GM12878 (cell line): ENCODE measurements at regions not wholly inside any gene's neighbourhood (a gene's known extent, or its start where the extent isn't known, plus 50 kb on each side); places are given as distances from the start of the nearest gene placed in this dataset.

Source experiments
- ATAC-seq: fragments of 200-7000 bp; cut with Tn5 transposase; 3 replicates; pipeline ENCODE4 v1.9.1; 2020; ENCODE audit warnings: mild to moderate bottlenecking, moderate library complexity
- BruUV-seq: library from RNA; stranded (reverse); fragments of 400-500 nt; replicated peaks from 2 replicates; lab custom pipeline; 2021; lab: Mats Ljungman, UMichigan
- CTCF ChIA-PET: fragments of 300-600 bp; sonication (Branson Sonifier 250); formaldehyde crosslinking; extraction: SDS; loops from one replicate; lab custom pipeline; 2021; ENCODE audit warnings: inconsistent platforms; lab: Yijun Ruan, JAX
- POLR2A ChIA-PET: fragments of 350-600 bp; formaldehyde crosslinking; extraction: SDS; loops from one replicate; lab custom pipeline; 2021; ENCODE audit warnings: inconsistent platforms; lab: Charles Lee
- RAD21 ChIA-PET: fragments of 300-600 bp; sonication (Branson Sonifier 250); formaldehyde crosslinking; loops from one replicate; lab custom pipeline; 2023; ENCODE audit warnings: antibody characterized with exemption; ENCODE audit not compliant: unreplicated experiment; lab: Charles Lee
- SMC1A ChIA-PET: fragments of 300-600 bp; sonication (Branson Sonifier 250); formaldehyde crosslinking; loops from one replicate; lab custom pipeline; 2023; ENCODE audit not compliant: unreplicated experiment, uncharacterized antibody; lab: Charles Lee
- DNase-seq: peaks from one replicate; pipeline ENCODE4 v3.0.0-alpha.2; 2011; ENCODE audit warnings: low read depth, low spot score
- FAIRE-seq: peaks from 3 replicates; lab custom pipeline; 2011; peaks lifted over from hg19 to GRCh38; lab: Jason Lieb, UNC
- H2AFZ ChIP-seq: 2 replicates; pipeline ENCODE4 v1.6.0; 2011; ENCODE audit warnings: low read depth, low read length, control low read depth; ENCODE audit not compliant: control insufficient read depth
- H3K27ac ChIP-seq: 2 replicates; pipeline ENCODE4 v1.5.1; 2011; ENCODE audit warnings: control low read depth; ENCODE audit not compliant: control insufficient read depth, insufficient read depth
- H3K27me3 ChIP-seq, 2 experiments: replicated peaks in 1 of 2; 2 replicates each; pipeline versions ENCODE4 v1.6.0 to v1.6.1; 2011; ENCODE audit warnings: low read length in 1 of 2; ENCODE audit not compliant: control insufficient read depth in 2 of 2, insufficient read depth in 2 of 2
- H3K36me3 ChIP-seq, 2 experiments: 2 replicates each; pipeline ENCODE4 v1.5.1; 2011; ENCODE audit warnings: low read length in 1 of 2; ENCODE audit not compliant: control insufficient read depth in 2 of 2, insufficient read depth in 2 of 2
- H3K4me1 ChIP-seq: 2 replicates; pipeline ENCODE4 v1.6.1; 2011; ENCODE audit warnings: mild to moderate bottlenecking, low read length, moderate library complexity, mixed read lengths; ENCODE audit not compliant: control insufficient read depth, insufficient read depth
- H3K4me2 ChIP-seq: 2 replicates; pipeline ENCODE4 v1.6.0; 2011; ENCODE audit warnings: control low read depth; ENCODE audit not compliant: control insufficient read depth, insufficient read depth
- H3K4me3 ChIP-seq: fragments of 200-600 bp; sonication (generic); 2 replicates; pipeline ENCODE4 v1.5.1; 2016
- H3K79me2 ChIP-seq: 2 replicates; pipeline ENCODE4 v1.6.0; 2011; ENCODE audit warnings: low read length; ENCODE audit not compliant: control insufficient read depth, insufficient read depth
- H3K9ac ChIP-seq: 2 replicates; pipeline ENCODE4 v1.8.0; 2011; ENCODE audit warnings: low read length, control low read depth, mixed read lengths; ENCODE audit not compliant: control insufficient read depth, insufficient read depth
- H3K9me3 ChIP-seq: replicated peaks from 3 replicates; pipeline ENCODE4 v1.5.1; 2011; ENCODE audit warnings: mild to moderate bottlenecking, low read length; ENCODE audit not compliant: control insufficient read depth, insufficient read depth
- H4K20me1 ChIP-seq: 2 replicates; pipeline ENCODE4 v1.6.0; 2011; ENCODE audit not compliant: control insufficient read depth, insufficient read depth
- BMI1 ChIP-seq: fragments of 450-650 bp; IDR thresholded peaks from 2 replicates; pipeline ENCODE4 v1.6.1; 2016; ENCODE audit warnings: mild to moderate bottlenecking, moderate library complexity, borderline replicate concordance
- CREB1 ChIP-seq: IDR thresholded peaks from 2 replicates; pipeline ENCODE4 v1.6.1; 2012; ENCODE audit warnings: low read depth, mild to moderate bottlenecking, inconsistent platforms
- GABPA ChIP-seq: IDR thresholded peaks from 2 replicates; pipeline ENCODE4 v1.6.1; 2014; ENCODE audit warnings: antibody characterized with exemption, low read depth, mild to moderate bottlenecking, inconsistent platforms
- JUNB ChIP-seq: IDR thresholded peaks from 2 replicates; pipeline ENCODE4 v1.6.1; 2016; ENCODE audit warnings: antibody characterized with exemption, mild to moderate bottlenecking
- MYC ChIP-seq: IDR thresholded peaks from 2 replicates; pipeline ENCODE4 v1.6.1; 2011; ENCODE audit warnings: mild to moderate bottlenecking, low read length, moderate library complexity, inconsistent platforms; ENCODE audit not compliant: insufficient read depth, insufficient replicate concordance, insufficient read length, severe bottlenecking
- NR2F1 ChIP-seq: fragments of 450-650 bp; conservative IDR thresholded peaks from 2 replicates; pipeline ENCODE4 v1.6.1; 2017; ENCODE audit warnings: mild to moderate bottlenecking
- SIX5 ChIP-seq: IDR thresholded peaks from 2 replicates; pipeline ENCODE4 v1.6.1; 2011; ENCODE audit warnings: mild to moderate bottlenecking, low read depth, low read length, moderate library complexity; ENCODE audit not compliant: severe bottlenecking
- SMAD1 ChIP-seq: fragments of 450-650 bp; IDR thresholded peaks from 2 replicates; pipeline ENCODE4 v1.6.1; 2018; ENCODE audit warnings: mild to moderate bottlenecking, low read depth; ENCODE audit not compliant: partially characterized antibody
- SMC3 ChIP-seq: IDR thresholded peaks from 2 replicates; pipeline ENCODE4 v1.6.1; 2011; ENCODE audit warnings: low read length, improper control_type of control experiment, borderline replicate concordance
- SPI1 ChIP-seq: IDR thresholded peaks from 2 replicates; pipeline ENCODE4 v1.6.1; 2011; ENCODE audit warnings: low read depth, mild to moderate bottlenecking, low read length, moderate library complexity, borderline replicate concordance; ENCODE audit not compliant: insufficient read depth
- STAT3 ChIP-seq: IDR thresholded peaks from 2 replicates; pipeline ENCODE4 v1.6.1; 2011; ENCODE audit warnings: low read depth, low read length, improper control_type of control experiment
- TAF1 ChIP-seq: IDR thresholded peaks from 2 replicates; pipeline ENCODE4 v1.6.1; 2011; ENCODE audit warnings: mild to moderate bottlenecking, low read depth, low read length, borderline replicate concordance
- WGBS: methylation state at CpG from one replicate; pipeline ENCODE4 v1.1.6; 2016; ENCODE audit warnings: low lambda C conversion rate; ENCODE audit not compliant: insufficient replicate concordance, insufficient coverage; ENCODE audit errors: missing lambda C conversion rate; 5-methylcytosine and 5-hydroxymethylcytosine counted together
- in situ Hi-C: fragments of 300-500 bp; cut with MboI; formaldehyde crosslinking; loops from 9 replicates; pipeline ENCODE4 v1.14.3; 2018; ENCODE audit warnings: mixed read lengths
- intact Hi-C: fragments of 100-400 bp; cut with micrococcal nuclease; formaldehyde crosslinking; loops from one replicate; pipeline ENCODE4 v1.14.2; 2022; ENCODE audit not compliant: unreplicated experiment
- TF ChIP-seq, protein P1 (sequence below): fragments of 450-650 bp; IDR thresholded peaks from 2 replicates; pipeline ENCODE4 v1.6.1; 2016; ENCODE audit warnings: mild to moderate bottlenecking
- TF ChIP-seq, protein P2 (sequence below): IDR thresholded peaks from 2 replicates; pipeline ENCODE4 v1.6.1; 2011; ENCODE audit warnings: low read depth, low read length, improper control_type of control experiment, borderline replicate concordance
- TF ChIP-seq, protein P3 (sequence below): fragments of 450-650 bp; formaldehyde crosslinking; IDR thresholded peaks from 2 replicates; pipeline ENCODE4 v1.5.0; 2022; ENCODE audit warnings: mild to moderate bottlenecking, missing genetic modification characterization

DNA sequence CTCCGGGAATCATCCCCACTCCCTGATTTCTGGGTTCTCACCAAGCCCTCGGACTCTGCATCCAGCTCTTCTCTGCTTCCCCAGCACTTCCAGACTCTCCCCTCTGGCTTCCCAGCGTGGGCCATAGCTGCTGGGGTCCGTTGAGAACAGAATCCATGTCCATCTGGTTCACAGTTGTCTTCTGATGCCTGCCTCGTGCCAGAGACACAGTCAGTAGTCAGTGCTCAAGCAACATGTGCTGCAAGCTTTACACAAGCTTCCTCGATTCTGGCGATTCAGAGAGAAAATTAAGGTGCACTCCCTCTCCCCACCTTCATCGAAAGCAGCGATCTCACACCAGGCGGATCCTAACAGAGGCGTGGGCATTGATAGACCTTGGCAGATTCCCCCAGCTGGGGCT lies 495.5 kb downstream of the TBC1D22A start:
- DNase-seq: no peak
- in situ Hi-C loops (no loop called here), intact Hi-C loops (no loop called here)
- POLR2A ChIA-PET: no interaction called here
- no peaks in the 10 kb centered on the region for H3K36me3 ChIP-seq
- BruUV-seq: no TSS peak
- H3K9me3 ChIP-seq: no peaks in the 10 kb centered on the region
- no peak overlapping the region for H3K27ac ChIP-seq
- H2AFZ ChIP-seq: no peak overlapping the region
- H3K4me1 ChIP-seq: no peaks in the 10 kb centered on the region
- no peak for FAIRE-seq
- SMC1A ChIA-PET: no interaction called here
- no peak overlapping the region for H3K4me3 ChIP-seq
- TF ChIP-seq, protein P1, sequence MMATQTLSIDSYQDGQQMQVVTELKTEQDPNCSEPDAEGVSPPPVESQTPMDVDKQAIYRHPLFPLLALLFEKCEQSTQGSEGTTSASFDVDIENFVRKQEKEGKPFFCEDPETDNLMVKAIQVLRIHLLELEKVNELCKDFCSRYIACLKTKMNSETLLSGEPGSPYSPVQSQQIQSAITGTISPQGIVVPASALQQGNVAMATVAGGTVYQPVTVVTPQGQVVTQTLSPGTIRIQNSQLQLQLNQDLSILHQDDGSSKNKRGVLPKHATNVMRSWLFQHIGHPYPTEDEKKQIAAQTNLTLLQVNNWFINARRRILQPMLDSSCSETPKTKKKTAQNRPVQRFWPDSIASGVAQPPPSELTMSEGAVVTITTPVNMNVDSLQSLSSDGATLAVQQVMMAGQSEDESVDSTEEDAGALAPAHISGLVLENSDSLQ: no peak
- no peak for TF ChIP-seq SMC3
- TF ChIP-seq SIX5: no peak
- TF ChIP-seq GABPA: no peak
- no peak for TF ChIP-seq BMI1
- TF ChIP-seq JUNB: no peak
- CTCF ChIA-PET: no interaction called here
- no peaks in the 10 kb centered on the region for H3K79me2 ChIP-seq
- H4K20me1 ChIP-seq: no peaks in the 10 kb centered on the region
- no peak overlapping the region for H3K9ac ChIP-seq
- H3K4me2 ChIP-seq: no peak overlapping the region
- H3K27me3 ChIP-seq: no peaks in the 10 kb centered on the region
- 39% methylated on average over 11 of the region's 11 CpGs for WGBS
- RAD21 ChIA-PET: no interaction called here
- no peak for ATAC-seq

DNA sequence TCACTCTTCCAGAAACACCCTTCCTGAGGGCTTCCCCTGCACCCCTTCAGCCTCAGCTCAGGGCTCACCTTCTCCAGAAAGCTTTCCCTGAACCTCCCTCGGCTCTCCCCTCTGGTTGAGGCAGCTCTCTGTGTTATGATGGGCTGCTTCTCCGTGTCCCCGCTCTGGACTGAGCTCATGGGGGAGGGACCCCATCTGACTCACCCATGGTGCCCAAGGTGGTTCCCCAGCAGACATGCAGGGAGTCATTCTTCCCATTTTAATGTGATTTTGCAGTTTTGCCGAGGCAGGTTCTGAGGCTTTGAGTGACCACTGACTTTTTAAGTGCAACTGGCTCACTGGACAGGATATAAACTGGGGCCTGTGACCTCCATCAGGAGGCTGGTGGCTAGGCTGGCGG lies 495.1 kb downstream of the TBC1D22A start:
- ATAC-seq: no peak
- Histone ChIP-seq H3K9ac (no peak overlapping the region), H3K4me1 (no peaks in the 10 kb centered on the region), H4K20me1 (no peaks in the 10 kb centered on the region), H3K27ac (no peak overlapping the region), H3K27me3 (no peaks in the 10 kb centered on the region), H3K4me3 (no peak overlapping the region), H3K36me3 (no peaks in the 10 kb centered on the region), H2AFZ (no peak overlapping the region), H3K9me3 (no peaks in the 10 kb centered on the region), H3K4me2 (no peak overlapping the region), H3K79me2 (no peaks in the 10 kb centered on the region)
- no TSS peak for BruUV-seq
- intact Hi-C loops (no loop called here), in situ Hi-C loops (no loop called here)
- ChIA-PET CTCF (no interaction called here), SMC1A (no interaction called here), RAD21 (no interaction called here), POLR2A (no interaction called here)
- no peak for DNase-seq
- WGBS: 19% methylated on average over 5 of the region's 5 CpGs
- FAIRE-seq: no peak
- TF ChIP-seq SMAD1 (no peak), MYC (no peak), TAF1 (no peak), STAT3 (no peak), SPI1 (no peak), CREB1 (no peak), NR2F1 (no peak)
- TF ChIP-seq, protein P2, sequence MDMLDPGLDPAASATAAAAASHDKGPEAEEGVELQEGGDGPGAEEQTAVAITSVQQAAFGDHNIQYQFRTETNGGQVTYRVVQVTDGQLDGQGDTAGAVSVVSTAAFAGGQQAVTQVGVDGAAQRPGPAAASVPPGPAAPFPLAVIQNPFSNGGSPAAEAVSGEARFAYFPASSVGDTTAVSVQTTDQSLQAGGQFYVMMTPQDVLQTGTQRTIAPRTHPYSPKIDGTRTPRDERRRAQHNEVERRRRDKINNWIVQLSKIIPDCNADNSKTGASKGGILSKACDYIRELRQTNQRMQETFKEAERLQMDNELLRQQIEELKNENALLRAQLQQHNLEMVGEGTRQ: no peak
- TF ChIP-seq, protein P3, sequence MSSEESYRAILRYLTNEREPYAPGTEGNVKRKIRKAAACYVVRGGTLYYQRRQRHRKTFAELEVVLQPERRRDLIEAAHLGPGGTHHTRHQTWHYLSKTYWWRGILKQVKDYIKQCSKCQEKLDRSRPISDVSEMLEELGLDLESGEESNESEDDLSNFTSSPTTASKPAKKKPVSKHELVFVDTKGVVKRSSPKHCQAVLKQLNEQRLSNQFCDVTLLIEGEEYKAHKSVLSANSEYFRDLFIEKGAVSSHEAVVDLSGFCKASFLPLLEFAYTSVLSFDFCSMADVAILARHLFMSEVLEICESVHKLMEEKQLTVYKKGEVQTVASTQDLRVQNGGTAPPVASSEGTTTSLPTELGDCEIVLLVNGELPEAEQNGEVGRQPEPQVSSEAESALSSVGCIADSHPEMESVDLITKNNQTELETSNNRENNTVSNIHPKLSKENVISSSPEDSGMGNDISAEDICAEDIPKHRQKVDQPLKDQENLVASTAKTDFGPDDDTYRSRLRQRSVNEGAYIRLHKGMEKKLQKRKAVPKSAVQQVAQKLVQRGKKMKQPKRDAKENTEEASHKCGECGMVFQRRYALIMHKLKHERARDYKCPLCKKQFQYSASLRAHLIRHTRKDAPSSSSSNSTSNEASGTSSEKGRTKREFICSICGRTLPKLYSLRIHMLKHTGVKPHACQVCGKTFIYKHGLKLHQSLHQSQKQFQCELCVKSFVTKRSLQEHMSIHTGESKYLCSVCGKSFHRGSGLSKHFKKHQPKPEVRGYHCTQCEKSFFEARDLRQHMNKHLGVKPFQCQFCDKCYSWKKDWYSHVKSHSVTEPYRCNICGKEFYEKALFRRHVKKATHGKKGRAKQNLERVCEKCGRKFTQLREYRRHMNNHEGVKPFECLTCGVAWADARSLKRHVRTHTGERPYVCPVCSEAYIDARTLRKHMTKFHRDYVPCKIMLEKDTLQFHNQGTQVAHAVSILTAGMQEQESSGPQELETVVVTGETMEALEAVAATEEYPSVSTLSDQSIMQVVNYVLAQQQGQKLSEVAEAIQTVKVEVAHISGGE (CRISPR knock-in tag): no peak
